T-cell (primary cell): ENCODE measurements at regions not wholly inside any gene's neighbourhood (a gene's known extent, or its start where the extent isn't known, plus 50 kb on each side); places are given as distances from the start of the nearest gene placed in this dataset.

Source experiments
- ATAC-seq, 4 experiments: fragments of 200-7000 bp in 3 of 4; fragments of 150-1000 bp in 1 of 4; cut with Tn5 transposase; replicated peaks in 1 of 4; 1 replicate in 3 of 4; 2 replicates in 1 of 4; pipeline ENCODE4 v1.10.0; 2021; ENCODE audit warnings: moderate library complexity in 3 of 4, mild to moderate bottlenecking in 2 of 4, moderate number of reproducible peaks in 1 of 4
- CTCF ChIA-PET, 2 donors: fragments of 300-600 bp; sonication (Branson Sonifier 250); formaldehyde crosslinking; loops; one replicate each; lab custom pipeline; 2022; ENCODE audit warnings: antibody characterized with exemption in 2 of 2; lab: Charles Lee
- POLR2A ChIA-PET, 2 donors: fragments of 300-600 bp; sonication (Branson Sonifier 250); formaldehyde crosslinking; loops; one replicate each; lab custom pipeline; 2022; ENCODE audit warnings: antibody characterized with exemption in 2 of 2; lab: Charles Lee
- DNase-seq, 35 experiments: peaks; one replicate each; pipeline versions ENCODE4 v3.0.0 to v3.0.0-alpha.2; 2013 to 2023
- H3K27ac ChIP-seq: one replicate; pipeline ENCODE4 v1.5.1; 2013; ENCODE audit warnings: low read length
- H3K27me3 ChIP-seq, 2 experiments: replicated peaks in 1 of 2; 1 replicate in 1 of 2; 2 replicates in 1 of 2; pipeline versions ENCODE4 v1.6.1 to v1.7.0; 2013; ENCODE audit warnings: low read length in 1 of 2, mixed read lengths in 1 of 2; ENCODE audit not compliant: control insufficient read depth in 2 of 2, insufficient read depth in 2 of 2; ENCODE audit errors: extremely low read depth in 1 of 2
- H3K36me3 ChIP-seq, 2 donors: 1 replicate in 1 of 2; 2 replicates in 1 of 2; pipeline versions ENCODE4 v1.6.1 to v1.7.0; 2013; ENCODE audit warnings: low read length in 1 of 2; ENCODE audit not compliant: control insufficient read depth in 2 of 2, insufficient read depth in 1 of 2; ENCODE audit errors: extremely low read depth in 1 of 2
- H3K4me1 ChIP-seq, 2 experiments: 1 replicate in 1 of 2; 2 replicates in 1 of 2; pipeline versions ENCODE4 v1.6.1 to v1.7.0; 2013; ENCODE audit warnings: low read length in 2 of 2, mixed read lengths in 1 of 2; ENCODE audit not compliant: insufficient read depth in 2 of 2, control insufficient read depth in 1 of 2; ENCODE audit errors: extremely low read depth in 1 of 2
- H3K4me3 ChIP-seq, 2 donors: 1 replicate in 1 of 2; 2 replicates in 1 of 2; pipeline versions ENCODE4 v1.5.1 to v1.7.0; 2013; ENCODE audit warnings: mild to moderate bottlenecking in 2 of 2, low read length in 1 of 2, moderate library complexity in 1 of 2; ENCODE audit not compliant: control insufficient read depth in 1 of 2; ENCODE audit errors: extremely low read depth in 1 of 2
- H3K9me3 ChIP-seq: 2 replicates; pipeline ENCODE4 v1.7.0; 2013
- H3K27ac Mint-ChIP-seq, 2 donors: one replicate each; pipeline ENCODE4 v1.8.0; 2020 to 2021; ENCODE audit warnings: mild to moderate bottlenecking in 2 of 2, mixed read lengths in 2 of 2
- H3K27me3 Mint-ChIP-seq, 2 donors: one replicate each; pipeline ENCODE4 v1.8.0; 2021 to 2022; ENCODE audit warnings: mixed read lengths in 2 of 2
- H3K36me3 Mint-ChIP-seq: one replicate; pipeline ENCODE4 v1.8.0; 2021; ENCODE audit warnings: mixed read lengths
- H3K4me1 Mint-ChIP-seq, 3 donors: one replicate each; pipeline ENCODE4 v1.8.0; 2020 to 2022; ENCODE audit warnings: mixed read lengths in 3 of 3, mild to moderate bottlenecking in 1 of 3
- H3K4me3 Mint-ChIP-seq, 3 donors: one replicate each; pipeline ENCODE4 v1.8.0; 2020 to 2022; ENCODE audit warnings: mild to moderate bottlenecking in 3 of 3, mixed read lengths in 3 of 3, moderate library complexity in 3 of 3
- H3K9me3 Mint-ChIP-seq, 3 donors: one replicate each; pipeline ENCODE4 v1.8.0; 2020 to 2022; ENCODE audit warnings: mixed read lengths in 3 of 3
- WGBS: methylation state at CpG from one replicate; pipeline ENCODE4 v1.1.5; 2013; ENCODE audit warnings: missing lambda C conversion rate; ENCODE audit not compliant: insufficient coverage; 5-methylcytosine and 5-hydroxymethylcytosine counted together

DNA sequence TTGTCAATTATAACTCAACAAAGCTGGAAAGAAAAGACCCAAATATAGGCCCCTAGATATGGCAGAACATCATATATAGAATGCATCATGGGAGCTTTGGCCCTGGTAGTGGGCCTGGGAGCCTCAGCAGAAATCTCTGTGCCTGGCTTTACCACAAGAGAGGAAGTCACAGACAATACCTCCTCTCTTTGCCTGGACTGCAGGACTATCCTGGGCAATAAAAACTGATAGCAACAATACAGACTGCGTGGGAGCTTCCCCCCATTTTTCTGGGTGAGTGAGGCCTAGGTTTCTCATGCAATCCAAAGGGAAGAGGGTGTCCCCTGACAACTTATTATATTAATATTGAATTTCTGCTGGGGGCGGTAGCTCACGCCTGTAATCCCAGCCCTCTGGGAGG lies 64.0 kb upstream of the NFKB1 start:
- Histone ChIP-seq H3K4me1 (no peaks in the 10 kb centered on the region), H3K27ac (no peak overlapping the region), H3K36me3 (no peaks in the 10 kb centered on the region), H3K9me3 (no peaks in the 10 kb centered on the region), H3K27me3 (no peaks in the 10 kb centered on the region), H3K4me3 (no peak overlapping the region)
- no peak for DNase-seq
- no peak overlapping the region for H3K27ac Mint-ChIP-seq
- WGBS: 100% methylated on average over 1 of the region's 3 CpGs
- H3K4me3 Mint-ChIP-seq: no peak overlapping the region
- no peaks in the 10 kb centered on the region for H3K4me1 Mint-ChIP-seq
- no peaks in the 10 kb centered on the region for H3K27me3 Mint-ChIP-seq
- H3K36me3 Mint-ChIP-seq: no peaks in the 10 kb centered on the region
- ChIA-PET POLR2A (no interaction called here), CTCF (interaction anchor here in 1 of 2 donors (0.8 kb wide), 1 partner anchor 9 kb away, joined by 3 read pairs; no protein-coding TSS in a partner anchor)
- ATAC-seq: no peak
- H3K9me3 Mint-ChIP-seq: no peaks in the 10 kb centered on the region

DNA sequence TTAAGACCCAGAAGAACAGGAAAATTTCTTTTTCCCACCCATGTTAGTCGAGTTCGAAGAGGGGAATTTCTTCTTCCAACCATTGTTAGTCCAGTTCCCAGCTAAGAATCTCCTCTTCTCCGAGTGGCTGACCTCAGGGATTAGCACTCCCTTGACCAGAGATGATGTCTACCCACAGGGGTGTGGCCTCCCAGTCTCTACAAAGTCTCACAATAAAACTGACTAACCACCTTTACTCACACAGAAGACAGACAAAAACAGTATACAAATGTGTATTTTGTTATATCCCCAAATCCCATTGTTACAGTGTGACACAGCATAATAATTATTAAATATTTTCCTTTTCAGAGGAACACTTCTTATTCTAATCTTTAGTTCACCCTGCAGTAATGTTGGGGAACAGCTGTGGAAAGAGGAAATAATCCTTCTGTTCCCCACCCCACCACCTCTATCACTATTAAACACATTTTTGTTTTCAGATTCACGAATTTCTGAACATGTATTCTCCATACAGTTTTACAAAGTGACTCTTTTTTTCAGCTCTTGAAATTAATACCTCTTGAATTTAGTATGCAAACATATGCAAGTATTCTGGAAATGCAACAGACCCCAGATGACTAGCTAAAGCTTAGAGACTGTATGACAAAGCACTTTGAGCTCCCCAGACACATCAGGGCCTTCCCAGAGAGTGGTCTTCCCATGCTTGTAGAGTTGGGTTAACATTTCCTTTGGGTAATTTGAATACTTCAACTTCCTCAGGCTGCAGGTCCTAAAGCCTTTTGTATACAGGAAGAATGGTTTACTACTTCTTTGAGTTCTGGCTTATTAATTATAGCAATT lies 62.5 kb upstream of the NFKB1 start:
- Mint-ChIP-seq H3K4me1 (no peaks in the 10 kb centered on the region), H3K27me3 (no peaks in the 10 kb centered on the region), H3K27ac (no peak overlapping the region), H3K36me3 (no peaks in the 10 kb centered on the region), H3K4me3 (no peak overlapping the region), H3K9me3 (no peaks in the 10 kb centered on the region)
- ChIA-PET POLR2A (no interaction called here), CTCF (interaction anchor here in 1 of 2 donors (0.7 kb wide), 2 partner anchors 365 to 653 kb away, joined by 3 read pairs; no protein-coding TSS in a partner anchor)
- Histone ChIP-seq H3K4me3 (no peak overlapping the region), H3K36me3 (no peaks in the 10 kb centered on the region), H3K4me1 (no peaks in the 10 kb centered on the region), H3K27me3 (no peaks in the 10 kb centered on the region), H3K9me3 (no peaks in the 10 kb centered on the region), H3K27ac (no peak overlapping the region)
- ATAC-seq (no peak), DNase-seq (no peak)
- 100% methylated on average over 2 of the region's 4 CpGs for WGBS

DNA sequence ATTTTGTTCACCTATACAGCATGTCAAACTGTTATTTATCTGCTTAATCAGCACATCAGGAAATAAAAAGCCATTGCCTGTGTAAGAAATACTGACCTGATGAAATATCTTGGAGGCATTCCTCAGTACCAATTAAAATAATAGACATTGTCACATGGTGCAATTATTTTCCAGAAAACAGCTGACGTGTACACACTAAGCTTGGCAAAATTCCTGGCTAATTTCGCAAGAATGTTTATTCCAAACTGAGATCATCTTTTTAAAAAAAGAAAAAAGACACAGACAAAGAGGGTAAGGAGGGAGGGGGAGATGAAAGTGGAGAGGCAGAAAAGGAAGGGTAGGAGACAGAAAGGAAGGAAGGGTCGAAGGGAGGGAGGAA lies 61.9 kb upstream of the NFKB1 start:
- no peaks in the 10 kb centered on the region for H3K27me3 Mint-ChIP-seq
- no peak for DNase-seq
- ChIA-PET CTCF (interaction anchor here in 1 of 2 donors (0.7 kb wide), 2 partner anchors 364 to 653 kb away, joined by 3 read pairs; no protein-coding TSS in a partner anchor), POLR2A (no interaction called here)
- H3K27ac Mint-ChIP-seq: no peak overlapping the region
- Histone ChIP-seq H3K36me3 (no peaks in the 10 kb centered on the region), H3K4me3 (no peak overlapping the region), H3K27ac (no peak overlapping the region), H3K9me3 (no peaks in the 10 kb centered on the region), H3K4me1 (no peaks in the 10 kb centered on the region), H3K27me3 (no peaks in the 10 kb centered on the region)
- no peak overlapping the region for H3K4me3 Mint-ChIP-seq
- H3K4me1 Mint-ChIP-seq: no peaks in the 10 kb centered on the region
- H3K36me3 Mint-ChIP-seq: no peaks in the 10 kb centered on the region
- no CpG with 5 or more reads among the region's 3 CpGs for WGBS
- no peak for ATAC-seq
- H3K9me3 Mint-ChIP-seq: no peaks in the 10 kb centered on the region

DNA sequence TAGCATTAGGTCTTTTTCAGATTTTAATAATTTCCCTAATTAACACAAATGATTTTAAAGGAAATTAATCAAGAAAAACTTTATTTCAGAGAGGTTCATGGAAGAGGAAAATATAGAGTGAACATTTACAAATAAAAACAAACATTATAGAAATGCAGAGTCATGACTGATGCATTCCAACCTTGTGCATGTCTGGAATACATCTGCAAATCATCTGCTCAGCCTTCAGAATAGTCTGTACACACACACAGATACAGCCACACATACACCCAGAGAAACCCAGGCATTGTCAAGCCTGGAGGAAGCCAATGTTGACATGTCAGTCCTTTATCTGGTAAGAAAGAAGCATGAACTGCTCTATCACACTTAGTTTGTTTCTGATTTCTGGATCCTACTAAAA lies 61.3 kb upstream of the NFKB1 start:
- no peaks in the 10 kb centered on the region for H3K27me3 ChIP-seq
- Mint-ChIP-seq H3K27ac (no peak overlapping the region), H3K27me3 (no peaks in the 10 kb centered on the region), H3K4me3 (no peak overlapping the region), H3K4me1 (no peaks in the 10 kb centered on the region), H3K9me3 (no peaks in the 10 kb centered on the region), H3K36me3 (no peaks in the 10 kb centered on the region)
- ATAC-seq: no peak
- H3K9me3 ChIP-seq: no peaks in the 10 kb centered on the region
- DNase-seq: no peak
- ChIA-PET POLR2A (no interaction called here), CTCF (interaction anchor here in 1 of 2 donors (0.7 kb wide), 1 partner anchor 103 kb away, joined by 3 read pairs; no protein-coding TSS in a partner anchor)
- H3K4me1 ChIP-seq: no peaks in the 10 kb centered on the region
- no peak overlapping the region for H3K27ac ChIP-seq
- H3K36me3 ChIP-seq: no peaks in the 10 kb centered on the region
- H3K4me3 ChIP-seq: no peak overlapping the region

DNA sequence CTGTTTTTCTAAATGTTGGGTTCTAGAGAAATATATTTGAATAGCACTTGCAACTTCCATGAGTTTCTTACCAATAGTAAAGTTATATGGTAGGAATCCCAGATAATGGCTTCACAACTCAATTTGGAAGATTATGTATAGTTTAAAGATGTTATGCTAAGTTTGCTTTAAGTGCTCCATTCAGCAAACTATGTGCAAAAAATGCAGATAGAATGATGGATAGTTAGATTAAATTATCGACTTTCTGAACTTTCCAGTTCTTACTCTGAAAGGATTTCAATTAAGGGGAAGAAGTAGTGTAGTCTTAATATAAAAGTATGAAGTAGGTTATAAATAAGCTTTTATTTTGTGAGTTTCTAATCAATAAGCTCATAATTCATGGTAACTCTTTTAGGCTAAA lies 60.7 kb upstream of the NFKB1 start:
- Histone ChIP-seq H3K27me3 (no peaks in the 10 kb centered on the region), H3K9me3 (no peaks in the 10 kb centered on the region), H3K36me3 (no peaks in the 10 kb centered on the region), H3K4me1 (no peaks in the 10 kb centered on the region), H3K27ac (no peak overlapping the region), H3K4me3 (no peak overlapping the region)
- no peak for ATAC-seq
- ChIA-PET POLR2A (no interaction called here), CTCF (interaction anchor here (0.6 to 1.0 kb wide), 3 partner anchors 10 to 162 kb away, joined by 3 read pairs; no protein-coding TSS in a partner anchor)
- no peaks in the 10 kb centered on the region for H3K9me3 Mint-ChIP-seq
- no peak overlapping the region for H3K27ac Mint-ChIP-seq
- no peaks in the 10 kb centered on the region for H3K4me1 Mint-ChIP-seq
- no peaks in the 10 kb centered on the region for H3K27me3 Mint-ChIP-seq
- no CpG with 5 or more reads among the region's 1 CpG for whole genome bisulfite sequencing
- DNase-seq: no peak
- H3K4me3 Mint-ChIP-seq: no peak overlapping the region
- H3K36me3 Mint-ChIP-seq: no peaks in the 10 kb centered on the region

DNA sequence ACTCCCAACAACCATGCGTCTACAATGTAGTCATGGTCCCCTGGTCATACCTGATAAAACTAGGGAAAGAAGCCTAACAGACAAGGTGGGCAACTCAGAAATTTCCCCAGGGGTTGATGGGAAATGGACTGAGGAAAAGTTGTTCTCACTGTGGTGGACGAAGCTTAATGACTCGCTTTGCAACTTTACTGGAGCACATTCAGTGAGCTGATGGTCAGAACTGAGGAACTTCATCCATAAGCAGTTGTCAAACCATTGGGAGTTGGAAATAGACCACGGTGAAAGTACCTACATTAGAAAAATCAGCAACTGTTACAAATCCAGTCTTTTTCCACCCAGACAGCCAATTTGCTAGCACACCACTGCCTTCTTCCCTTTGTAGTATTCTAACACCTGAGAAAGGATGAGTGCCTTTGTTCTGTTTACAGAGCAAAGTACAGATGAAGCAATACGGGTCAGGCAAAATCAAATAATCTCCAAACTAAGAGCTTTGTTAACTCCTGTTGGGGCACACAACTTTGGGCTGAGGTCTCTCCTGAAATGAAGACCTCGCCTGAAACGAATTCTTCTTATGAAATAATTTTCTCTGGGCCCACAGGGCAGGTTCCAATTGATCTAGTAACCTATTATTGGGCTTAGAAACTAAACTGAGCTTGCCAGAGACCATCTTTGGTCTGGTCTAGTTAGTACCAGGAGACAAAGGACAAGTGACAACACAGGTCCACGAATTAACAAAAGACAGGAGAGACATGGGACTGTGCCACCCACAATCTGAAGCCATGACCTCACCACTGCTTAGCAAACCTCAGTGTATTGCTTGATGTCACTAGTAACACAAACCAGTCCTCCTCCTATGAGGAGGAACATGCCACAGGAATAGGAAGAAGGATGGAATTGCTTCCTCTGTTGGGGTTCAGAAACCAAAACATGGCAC lies 58.9 kb upstream of the NFKB1 start:
- no peak for DNase-seq
- H3K36me3 Mint-ChIP-seq: no peaks in the 10 kb centered on the region
- Histone ChIP-seq H3K9me3 (no peaks in the 10 kb centered on the region), H3K36me3 (no peaks in the 10 kb centered on the region), H3K4me3 (no peak overlapping the region), H3K4me1 (peaks cover 0 to 3% of the 10 kb centered on the region in 2 experiments), H3K27ac (no peak overlapping the region), H3K27me3 (no peaks in the 10 kb centered on the region)
- no peaks in the 10 kb centered on the region for H3K9me3 Mint-ChIP-seq
- H3K4me1 Mint-ChIP-seq: peaks cover 0 to 4% (median 3%) of the 10 kb centered on the region in 3 donors
- no peak overlapping the region for H3K27ac Mint-ChIP-seq
- H3K4me3 Mint-ChIP-seq: no peak overlapping the region
- WGBS: 80% methylated on average over 1 of the region's 8 CpGs
- ATAC-seq: no peak
- POLR2A ChIA-PET: no interaction called here
- CTCF ChIA-PET: interaction anchor here in 1 of 2 donors (0.6 to 1.2 kb wide), 4 partner anchors 11 to 183 kb away, joined by 3 to 7 read pairs (median 4); no protein-coding TSS in a partner anchor
- H3K27me3 Mint-ChIP-seq: no peaks in the 10 kb centered on the region
